C4-2B (cell line): ENCODE measurements at regions not wholly inside any gene's neighbourhood (a gene's known extent, or its start where the extent isn't known, plus 50 kb on each side); places are given as distances from the start of the nearest gene placed in this dataset.

Experiments used
- H3K27ac ChIP-seq: fragments of 450-650 bp; 2 replicates; pipeline ENCODE4 v1.5.1; 2017
- CTCF ChIP-seq: fragments of 450-650 bp; conservative IDR thresholded peaks from 2 replicates; pipeline ENCODE4 v1.5.1; 2017; ENCODE audit warnings: mild to moderate bottlenecking
- ZFX ChIP-seq: fragments of 450-650 bp; IDR thresholded peaks from 2 replicates; pipeline ENCODE4 v1.6.1; 2017

GRCh38 chr9:107653263-107653821, 163.8 kb upstream of the KLF4 start:
- no peak overlapping the region for H3K27ac ChIP-seq
- no peak for TF ChIP-seq CTCF
- TF ChIP-seq ZFX, result no peak

GRCh38 chr9:107650995-107651394, 161.4 kb upstream of the KLF4 start:
- TF ChIP-seq ZFX (no peak), CTCF (no peak)
- no peak overlapping the region for H3K27ac ChIP-seq

GRCh38 chr9:107650321-107650720, 160.8 kb upstream of the KLF4 start:
- TF ChIP-seq ZFX, result no peak
- TF ChIP-seq CTCF, result no peak

GRCh38 chr9:107648153-107648715, 158.7 kb upstream of the KLF4 start:
- TF ChIP-seq CTCF (no peak), ZFX (no peak)
- no peak overlapping the region for H3K27ac ChIP-seq

More at GRCh38 chr9:107650321-107650720, 160.8 kb upstream of the KLF4 start:
- H3K27ac ChIP-seq, result no peak overlapping the region

GRCh38 chr9:107647611-107648010, 158.0 kb upstream of the KLF4 start:
- no peak overlapping the region for H3K27ac ChIP-seq
- no peak for TF ChIP-seq ZFX
- TF ChIP-seq CTCF, result no peak

- no peak for TF ChIP-seq CTCF
These were observed 157.6 kb upstream of the KLF4 start for GRCh38 chr9:107647141-107647540.

GRCh38 chr9:107645464-107645833, 155.9 kb upstream of the KLF4 start:
- H3K27ac ChIP-seq, result no peak overlapping the region
- TF ChIP-seq ZFX (no peak), CTCF (no peak)

More at GRCh38 chr9:107647141-107647540, 157.6 kb upstream of the KLF4 start:
- no peak overlapping the region for H3K27ac ChIP-seq
